CD14-positive monocyte (primary cell): ENCODE measurements at regions not wholly inside any gene's neighbourhood (a gene's known extent, or its start where the extent isn't known, plus 50 kb on each side); places are given as distances from the start of the nearest gene placed in this dataset.

Experiments used
- DNase-seq, 3 donors: peaks; one replicate each; pipeline ENCODE4 v3.0.0-alpha.2; 2011 to 2022
- H2AFZ ChIP-seq: 2 replicates; pipeline ENCODE4 v1.6.0; 2012; ENCODE audit warnings: mild to moderate bottlenecking, low read depth, low read length, inconsistent platforms; ENCODE audit not compliant: insufficient read depth, poor library complexity, severe bottlenecking
- H3K27ac ChIP-seq, 2 donors: 1 replicate in 1 of 2; 2 replicates in 1 of 2; pipeline ENCODE4 v1.5.1; 2012 to 2013; ENCODE audit warnings: low read length in 2 of 2, control low read depth in 1 of 2, inconsistent platforms in 1 of 2, low read depth in 1 of 2, mild to moderate bottlenecking in 1 of 2
- H3K27me3 ChIP-seq, 2 donors: one replicate each; pipeline versions ENCODE4 v1.6.0 to v1.6.1; 2011 to 2013; ENCODE audit warnings: low read length in 2 of 2; ENCODE audit not compliant: control insufficient read depth in 2 of 2, insufficient read depth in 2 of 2
- H3K36me3 ChIP-seq, 2 donors: replicated peaks in 1 of 2; 1 replicate in 1 of 2; 2 replicates in 1 of 2; pipeline versions ENCODE4 v1.5.1 to v1.6.1; 2012 to 2013; ENCODE audit warnings: low read length in 2 of 2, control low read depth in 1 of 2, inconsistent platforms in 1 of 2, mild to moderate bottlenecking in 1 of 2; ENCODE audit not compliant: insufficient read depth in 2 of 2, control insufficient read depth in 1 of 2
- H3K4me1 ChIP-seq, 2 donors: 1 replicate in 1 of 2; 2 replicates in 1 of 2; pipeline versions ENCODE4 v1.5.1 to v1.6.1; 2012 to 2013; ENCODE audit warnings: low read length in 2 of 2, control low read depth in 1 of 2, inconsistent platforms in 1 of 2, mild to moderate bottlenecking in 1 of 2, moderate library complexity in 1 of 2; ENCODE audit not compliant: insufficient read depth in 2 of 2, control insufficient read depth in 1 of 2
- H3K4me2 ChIP-seq: replicated peaks from 2 replicates; pipeline ENCODE3; 2012; ENCODE audit warnings: low read length, moderate library complexity, mild to moderate bottlenecking; ENCODE audit not compliant: poor library complexity, severe bottlenecking; ENCODE audit errors: extremely low read depth
- H3K4me3 ChIP-seq, 3 experiments: fragments of 200-600 bp in 1 of 3; sonication (generic) in 1 of 3; replicated peaks in 1 of 3; 1 replicate in 2 of 3; 2 replicates in 1 of 3; pipeline ENCODE4 v1.5.1; 2011 to 2013; ENCODE audit warnings: low read length in 3 of 3, mild to moderate bottlenecking in 3 of 3, control low read depth in 2 of 3, low read depth in 2 of 3, inconsistent platforms in 1 of 3, moderate library complexity in 1 of 3
- H3K79me2 ChIP-seq: 2 replicates; pipeline ENCODE4 v1.6.0; 2012; ENCODE audit warnings: mild to moderate bottlenecking, control low read depth, inconsistent platforms, low read length, moderate library complexity; ENCODE audit not compliant: insufficient read depth
- H3K9ac ChIP-seq: 2 replicates; pipeline ENCODE4 v1.6.0; 2017; ENCODE audit warnings: low read length, mild to moderate bottlenecking; ENCODE audit not compliant: insufficient read depth, poor library complexity, severe bottlenecking
- H3K9me3 ChIP-seq, 2 donors: replicated peaks in 1 of 2; 1 replicate in 1 of 2; 2 replicates in 1 of 2; pipeline versions ENCODE4 v1.5.1 to v1.6.1; 2012 to 2013; ENCODE audit warnings: low read length in 2 of 2, control low read depth in 1 of 2; ENCODE audit not compliant: control insufficient read depth in 1 of 2, insufficient read depth in 1 of 2
- H4K20me1 ChIP-seq: 2 replicates; pipeline ENCODE4 v1.6.0; 2012; ENCODE audit warnings: mild to moderate bottlenecking, low read length, control low read depth, moderate library complexity; ENCODE audit not compliant: insufficient read depth
- H3K27ac Mint-ChIP-seq, 7 donors: one replicate each; pipeline ENCODE4 v1.8.0; 2020; ENCODE audit warnings: mild to moderate bottlenecking in 7 of 7, mixed read lengths in 7 of 7, moderate library complexity in 6 of 7, inconsistent platforms in 2 of 7
- H3K27me3 Mint-ChIP-seq, 3 donors: one replicate each; pipeline ENCODE4 v1.8.0; 2021 to 2022; ENCODE audit warnings: low read depth in 3 of 3, mild to moderate bottlenecking in 3 of 3, mixed read lengths in 3 of 3, moderate library complexity in 3 of 3, inconsistent platforms in 1 of 3
- H3K36me3 Mint-ChIP-seq, 2 donors: one replicate each; pipeline ENCODE4 v1.8.0; 2020; ENCODE audit warnings: mixed read lengths in 2 of 2, inconsistent platforms in 1 of 2, mild to moderate bottlenecking in 1 of 2
- H3K4me1 Mint-ChIP-seq: one replicate; pipeline ENCODE4 v1.8.0; 2020; ENCODE audit warnings: mild to moderate bottlenecking, mixed read lengths
- H3K4me3 Mint-ChIP-seq, 2 donors: one replicate each; pipeline ENCODE4 v1.8.0; 2020; ENCODE audit warnings: mild to moderate bottlenecking in 2 of 2, mixed read lengths in 2 of 2, moderate library complexity in 1 of 2
- H3K9me3 Mint-ChIP-seq, 7 donors: one replicate each; pipeline ENCODE4 v1.8.0; 2020 to 2022; ENCODE audit warnings: mixed read lengths in 7 of 7, mild to moderate bottlenecking in 6 of 7, moderate library complexity in 6 of 7, inconsistent platforms in 2 of 7
- CTCF ChIP-seq: fragments of 200-600 bp; IDR thresholded peaks from one replicate; pipeline ENCODE4 v1.8.0; 2022; ENCODE audit warnings: antibody characterized with exemption, mild to moderate bottlenecking
- WGBS: methylation state at CpG from one replicate; pipeline ENCODE4 v1.1.5; 2013; ENCODE audit warnings: missing lambda C conversion rate; ENCODE audit not compliant: insufficient coverage; 5-methylcytosine and 5-hydroxymethylcytosine counted together
- intact Hi-C, 2 donors: fragments of 100-400 bp; cut with micrococcal nuclease; formaldehyde crosslinking; loops; one replicate each; pipeline versions ENCODE4 v1.15.0 to v1.15.1; 2023

- Histone ChIP-seq H3K4me3 (no peak overlapping the region), H3K27ac (no peak overlapping the region), H3K27me3 (no peaks in the 10 kb centered on the region), H3K4me2 (no peak overlapping the region), H3K36me3 (no peaks in the 10 kb centered on the region), H3K79me2 (no peaks in the 10 kb centered on the region), H3K4me1 (no peaks in the 10 kb centered on the region), H4K20me1 (no peaks in the 10 kb centered on the region), H3K9me3 (peaks cover 0 to 3% of the 10 kb centered on the region in 2 donors), H3K9ac (no peak overlapping the region), H2AFZ (no peak overlapping the region)
- H3K9me3 Mint-ChIP-seq: peaks cover 0 to 21% (median 6%) of the 10 kb centered on the region in 7 donors
- H3K4me1 Mint-ChIP-seq: no peaks in the 10 kb centered on the region
- no peak overlapping the region for H3K4me3 Mint-ChIP-seq
- H3K36me3 Mint-ChIP-seq: no peaks in the 10 kb centered on the region
- no peak for DNase-seq
- intact Hi-C loops: no loop called here
- TF ChIP-seq CTCF: no peak
- 75% methylated on average over 1 of the region's 3 CpGs for WGBS
- no peak overlapping the region for H3K27ac Mint-ChIP-seq
- H3K27me3 Mint-ChIP-seq: peaks cover 2 to 3% (median 3%) of the 10 kb centered on the region in 3 donors
Measured at GRCh38 chr5:5685737-5686136, 263.3 kb downstream of the ICE1 start.

- Histone ChIP-seq H3K79me2 (no peaks in the 10 kb centered on the region), H2AFZ (no peak overlapping the region), H3K36me3 (no peaks in the 10 kb centered on the region), H3K4me2 (no peak overlapping the region), H4K20me1 (no peaks in the 10 kb centered on the region), H3K27me3 (no peaks in the 10 kb centered on the region), H3K4me3 (no peak overlapping the region), H3K4me1 (no peaks in the 10 kb centered on the region), H3K9me3 (peaks cover under 1 to 2% of the 10 kb centered on the region in 2 donors), H3K9ac (no peak overlapping the region), H3K27ac (no peak overlapping the region)
- Mint-ChIP-seq H3K4me3 (no peak overlapping the region), H3K4me1 (no peaks in the 10 kb centered on the region), H3K9me3 (peaks cover 0 to 19% (median 6%) of the 10 kb centered on the region in 7 donors), H3K36me3 (no peaks in the 10 kb centered on the region), H3K27me3 (peaks cover under 1 to 2% (median under 1%) of the 10 kb centered on the region in 3 donors), H3K27ac (no peak overlapping the region)
- intact Hi-C loops: no loop called here
- TF ChIP-seq CTCF: no peak
- WGBS: no CpG with 5 or more reads among the region's 2 CpGs
- DNase-seq: no peak
Measured at GRCh38 chr5:5683174-5683573, 260.7 kb downstream of the ICE1 start.
